Coronary artery (tissue), 2 donors: ENCODE measurements at regions not wholly inside any gene's neighbourhood (a gene's known extent, or its start where the extent isn't known, plus 50 kb on each side); places are given as distances from the start of the nearest gene placed in this dataset.
"Not testable (repeated sequence)": the region's sequence is repeated elsewhere in the genome, so short reads cannot be mapped to it uniquely, and the experiment has no call there.

Experiments used
- DNase-seq: peaks from one replicate; pipeline ENCODE4 v3.0.0-alpha.2; 2017; ENCODE audit warnings: low spot score
- H3K27ac ChIP-seq, 2 donors: fragments of 200-600 bp; sonication (generic); one replicate each; pipeline ENCODE4 v1.5.1; 2016 to 2019
- H3K4me3 ChIP-seq: fragments of 200-600 bp; sonication (generic); 2 replicates; pipeline ENCODE4 v1.5.1; 2016; ENCODE audit warnings: mild to moderate bottlenecking, moderate library complexity
- CTCF ChIP-seq: fragments of 200-600 bp; sonication (generic); IDR thresholded peaks from one replicate; pipeline ENCODE4 v1.5.1; 2019; ENCODE audit warnings: antibody characterized with exemption

GRCh38 chr14:38931969-38932652 is 170.9 kb downstream of the SEC23A start:
- no peak for DNase-seq
- H3K27ac ChIP-seq = no peak overlapping the region

GRCh38 chr14:38930898-38931297 is 172.1 kb downstream of the SEC23A start:
- DNase-seq = no peak
- Histone ChIP-seq H3K4me3 (no peak overlapping the region), H3K27ac (no peak overlapping the region)
- TF ChIP-seq CTCF = no peak

More at GRCh38 chr14:38931969-38932652, 170.9 kb downstream of the SEC23A start:
- TF ChIP-seq CTCF = no peak
- no peak overlapping the region for H3K4me3 ChIP-seq

GRCh38 chr14:38930022-38930421 is 173.0 kb downstream of the SEC23A start:
- no peak for DNase-seq
- H3K27ac ChIP-seq = no peak overlapping the region
- H3K4me3 ChIP-seq = no peak overlapping the region
- no peak for TF ChIP-seq CTCF

- no peak for DNase-seq
- no peak overlapping the region for H3K27ac ChIP-seq
- TF ChIP-seq CTCF = no peak
- no peak overlapping the region for H3K4me3 ChIP-seq
Observed at GRCh38 chr14:38929416-38929815, 173.6 kb downstream of the SEC23A start.

GRCh38 chr14:38921893-38922292 is 181.1 kb downstream of the SEC23A start:
- not testable (repeated sequence) for H3K27ac ChIP-seq, H3K4me3 ChIP-seq, DNase-seq

GRCh38 chr14:38915125-38915524 is 187.9 kb downstream of the SEC23A start:
- no peak for TF ChIP-seq CTCF
- Histone ChIP-seq H3K4me3 (no peak overlapping the region), H3K27ac (no peak overlapping the region)
- no peak for DNase-seq

GRCh38 chr14:38910092-38910491 is 192.9 kb downstream of the SEC23A start:
- no peak for TF ChIP-seq CTCF
- Histone ChIP-seq H3K27ac (no peak overlapping the region), H3K4me3 (no peak overlapping the region)
- no peak for DNase-seq
